VCaP (cell line): ENCODE measurements at regions not wholly inside any gene's neighbourhood (a gene's known extent, or its start where the extent isn't known, plus 50 kb on each side); places are given as distances from the start of the nearest gene placed in this dataset.

Experiments used
- H3K27ac ChIP-seq: fragments of 450-650 bp; 2 replicates; pipeline ENCODE4 v1.5.1; 2017
- TF ChIP-seq, protein P1 (sequence below): fragments of 450-650 bp; conservative IDR thresholded peaks from 2 replicates; pipeline ENCODE4 v1.5.1; 2017; ENCODE audit warnings: mild to moderate bottlenecking, moderate library complexity

DNA sequence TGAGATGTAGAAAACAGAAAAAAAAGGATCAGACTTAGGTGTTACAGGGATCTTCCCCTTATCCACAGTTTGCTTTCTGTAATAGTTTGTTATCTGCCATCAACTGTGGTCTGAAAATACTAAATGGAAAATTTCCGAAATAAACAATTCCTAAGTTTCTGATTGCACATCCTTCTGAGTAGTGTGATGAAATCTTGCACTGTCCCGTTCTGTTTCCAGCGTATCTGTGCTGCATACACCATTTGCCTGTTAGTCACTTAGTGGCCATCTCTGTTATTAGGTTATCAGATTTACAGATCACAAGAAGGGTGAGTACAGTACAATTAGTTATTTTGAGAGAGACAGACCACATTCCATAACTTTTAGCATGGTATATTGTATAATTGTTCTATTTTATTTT is 185.6 kb upstream of the CPHXL start:
- TF ChIP-seq, protein P1, sequence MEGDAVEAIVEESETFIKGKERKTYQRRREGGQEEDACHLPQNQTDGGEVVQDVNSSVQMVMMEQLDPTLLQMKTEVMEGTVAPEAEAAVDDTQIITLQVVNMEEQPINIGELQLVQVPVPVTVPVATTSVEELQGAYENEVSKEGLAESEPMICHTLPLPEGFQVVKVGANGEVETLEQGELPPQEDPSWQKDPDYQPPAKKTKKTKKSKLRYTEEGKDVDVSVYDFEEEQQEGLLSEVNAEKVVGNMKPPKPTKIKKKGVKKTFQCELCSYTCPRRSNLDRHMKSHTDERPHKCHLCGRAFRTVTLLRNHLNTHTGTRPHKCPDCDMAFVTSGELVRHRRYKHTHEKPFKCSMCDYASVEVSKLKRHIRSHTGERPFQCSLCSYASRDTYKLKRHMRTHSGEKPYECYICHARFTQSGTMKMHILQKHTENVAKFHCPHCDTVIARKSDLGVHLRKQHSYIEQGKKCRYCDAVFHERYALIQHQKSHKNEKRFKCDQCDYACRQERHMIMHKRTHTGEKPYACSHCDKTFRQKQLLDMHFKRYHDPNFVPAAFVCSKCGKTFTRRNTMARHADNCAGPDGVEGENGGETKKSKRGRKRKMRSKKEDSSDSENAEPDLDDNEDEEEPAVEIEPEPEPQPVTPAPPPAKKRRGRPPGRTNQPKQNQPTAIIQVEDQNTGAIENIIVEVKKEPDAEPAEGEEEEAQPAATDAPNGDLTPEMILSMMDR = no peak
- H3K27ac ChIP-seq = no peak overlapping the region

DNA sequence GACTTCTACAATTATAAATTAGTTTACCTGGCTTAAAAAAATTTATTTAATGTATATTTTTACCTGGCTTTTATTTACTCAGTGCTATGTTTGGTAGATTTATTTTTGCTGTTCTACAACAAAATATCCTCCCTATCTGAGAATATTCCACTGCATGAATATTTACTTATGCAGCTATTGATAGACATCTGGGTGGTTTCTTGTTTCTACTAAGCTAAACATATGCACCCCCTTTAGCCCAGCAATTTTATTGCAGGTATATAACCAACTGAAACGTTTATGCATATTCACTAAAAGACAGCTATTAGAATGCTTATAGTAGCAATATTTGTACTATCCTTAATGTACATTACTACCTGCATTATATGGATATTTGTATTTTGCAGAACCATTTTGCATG is 187.7 kb upstream of the CPHXL start:
- H3K27ac ChIP-seq = no peak overlapping the region
- TF ChIP-seq, protein P1 = no peak

DNA sequence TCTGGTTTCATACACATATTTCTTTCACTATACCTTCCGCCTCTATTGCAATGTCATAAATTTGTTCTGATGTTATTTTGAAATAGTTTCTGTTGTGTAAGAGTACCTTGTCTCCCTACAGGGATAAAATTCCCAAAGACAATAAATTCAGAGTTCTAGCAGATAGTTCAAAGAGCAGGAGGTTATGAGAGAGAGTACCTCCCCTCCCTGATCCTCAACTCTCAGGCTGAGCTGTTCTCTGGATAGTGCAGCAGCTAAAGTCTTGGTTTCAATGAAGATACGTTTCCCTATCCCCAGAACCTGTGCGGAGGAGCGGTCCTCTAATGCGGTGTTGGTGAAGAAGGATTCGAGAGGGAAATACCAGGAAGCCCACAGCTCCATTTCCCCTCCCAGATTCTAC is 190.2 kb upstream of the CPHXL start:
- TF ChIP-seq, protein P1 = no peak
- H3K27ac ChIP-seq = no peak overlapping the region

DNA sequence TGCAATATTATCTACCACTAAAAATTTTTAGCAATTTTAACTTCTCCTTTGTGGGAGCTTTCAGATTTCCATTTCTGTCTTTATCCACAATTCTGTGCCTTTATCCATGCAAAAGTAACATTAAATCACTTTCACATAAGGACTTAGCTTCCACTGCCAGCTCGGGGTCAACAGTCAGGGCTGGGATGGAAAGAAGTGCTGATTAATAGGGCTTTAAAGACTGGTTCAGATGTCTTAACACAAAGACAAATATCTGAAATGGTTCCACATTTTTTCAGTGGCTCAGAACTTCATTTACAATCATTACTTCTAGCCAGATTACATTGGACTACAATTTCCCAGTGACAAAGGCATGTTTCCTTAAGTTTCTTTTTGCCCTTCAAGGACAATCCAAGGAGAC is 191.8 kb upstream of the CPHXL start:
- TF ChIP-seq, protein P1 = no peak
- H3K27ac ChIP-seq = no peak overlapping the region

DNA sequence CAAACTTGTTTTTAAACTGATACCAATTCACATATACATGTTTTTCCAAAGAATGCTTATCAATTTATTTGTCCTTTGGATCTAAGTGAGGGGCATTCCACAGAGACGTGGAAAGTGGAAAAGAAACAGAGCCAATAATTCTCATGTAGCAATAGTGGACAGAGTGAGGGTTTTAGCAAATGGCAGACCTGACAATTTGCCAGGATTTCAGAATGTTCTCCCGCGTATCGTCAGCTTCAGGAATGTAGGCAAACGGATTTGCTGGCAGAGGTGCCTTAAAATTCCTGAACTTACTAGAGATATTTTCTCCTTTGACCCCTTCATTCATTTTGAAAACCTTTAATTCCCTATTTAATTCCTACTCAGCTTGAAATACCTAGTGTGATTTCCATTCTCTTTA is 193.4 kb upstream of the CPHXL start:
- TF ChIP-seq, protein P1 = no peak
- H3K27ac ChIP-seq = no peak overlapping the region

DNA sequence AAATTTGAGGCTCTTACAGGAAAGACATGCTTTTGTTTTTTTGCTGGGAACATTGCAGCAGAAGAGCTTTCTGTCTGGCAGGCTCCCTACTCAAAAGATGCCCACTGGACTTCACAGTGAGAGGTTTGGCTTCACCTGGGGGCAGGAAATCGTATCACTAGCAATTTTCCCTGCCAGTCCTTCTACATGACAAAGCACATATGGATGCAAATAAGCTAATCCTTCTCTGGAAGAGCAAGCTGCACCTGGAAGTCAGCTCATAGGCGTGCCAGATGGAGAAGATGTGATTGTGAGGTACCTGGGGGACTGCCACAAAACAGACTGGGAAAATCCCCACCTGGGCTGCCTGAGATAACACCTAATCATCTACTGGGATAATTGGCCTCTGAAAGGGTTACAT is 195.0 kb upstream of the CPHXL start:
- TF ChIP-seq, protein P1 = no peak
- no peak overlapping the region for H3K27ac ChIP-seq

DNA sequence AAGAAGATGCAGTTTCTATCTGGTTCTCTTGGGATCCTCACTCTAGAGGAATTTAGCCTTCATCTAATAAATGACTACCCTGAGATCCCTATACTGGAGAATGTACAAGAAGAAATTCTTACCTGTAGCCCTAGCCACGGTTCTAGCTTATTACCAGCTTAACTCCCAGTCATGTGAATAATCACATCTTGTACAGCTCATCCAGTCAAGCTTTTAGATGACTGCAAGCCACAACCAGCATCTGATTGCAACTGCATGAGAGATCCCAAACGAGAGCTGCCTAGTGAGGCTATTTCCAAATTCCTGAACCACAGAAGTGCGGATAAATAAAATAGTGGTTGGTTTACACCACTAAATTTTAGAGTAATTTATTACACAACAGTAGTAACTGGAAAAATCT is 196.0 kb upstream of the CPHXL start:
- TF ChIP-seq, protein P1 = no peak
- no peak overlapping the region for H3K27ac ChIP-seq

DNA sequence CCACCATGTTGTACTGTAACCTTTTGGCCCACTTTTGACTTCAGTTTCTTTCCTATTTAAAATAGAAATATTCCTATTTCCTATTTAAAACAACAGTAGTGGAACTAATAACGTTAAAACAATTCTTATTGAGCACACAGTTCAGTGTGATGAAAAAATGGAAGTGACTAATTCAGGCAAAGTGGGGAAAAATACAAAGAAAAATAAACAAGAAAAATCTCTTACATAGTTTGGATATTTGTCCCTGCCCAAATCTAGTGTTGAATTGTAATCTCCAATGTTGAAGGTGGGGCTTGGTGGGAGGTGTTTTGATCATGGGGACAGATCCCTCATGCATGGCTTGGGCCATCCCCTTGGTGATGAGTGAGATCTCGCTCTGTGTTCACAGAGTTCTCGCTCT is 198.1 kb upstream of the CPHXL start:
- TF ChIP-seq, protein P1 = no peak
- H3K27ac ChIP-seq = no peak overlapping the region
